ENCODE measurements at regions not wholly inside any gene's neighbourhood (a gene's known extent, or its start where the extent isn't known, plus 50 kb on each side); places are given as distances from the start of the nearest gene placed in this dataset.

GRCh38 chr4:186852073-186852420 is 128.4 kb upstream of the FAT1 start:
- no peaks in the 10 kb centered on the region for H3K9me3 ChIP-seq (ENCODE audit: insufficient read depth, low read length)
- TF ChIP-seq CTCF (IDR thresholded peaks at IDR 0.05; ENCODE audit: insufficient read depth, low read length, poor library complexity, severe bottlenecking) (no peak), EZH2phosphoT487 (conservative IDR thresholded peaks at IDR 0.05; ENCODE audit: low read length) (no peak)
- H2AFZ ChIP-seq (ENCODE audit: low read depth, low read length, severe bottlenecking), result no peak overlapping the region
- H3K27ac ChIP-seq (ENCODE audit: low read depth, low read length), result no peak overlapping the region
- H3K79me2 ChIP-seq (ENCODE audit: insufficient read depth, low read length), result no peaks in the 10 kb centered on the region
- no peaks in the 10 kb centered on the region for H3K27me3 ChIP-seq (ENCODE audit: low read length)
- H3K9me2 ChIP-seq (replicated peaks; ENCODE audit: insufficient read depth, low read length), result no peaks in the 10 kb centered on the region
- H3K4me2 ChIP-seq (ENCODE audit: low read depth, low read length, poor library complexity, severe bottlenecking), result no peak overlapping the region
- no peaks in the 10 kb centered on the region for H3F3A ChIP-seq (ENCODE audit: insufficient read depth)
- H4K20me1 ChIP-seq (ENCODE audit: low read depth, low read length), result no peaks in the 10 kb centered on the region
- H3K9ac ChIP-seq (ENCODE audit: low read length), result no peak overlapping the region
- no peak overlapping the region for H3K4me3 ChIP-seq (ENCODE audit: insufficient read depth, low read length, poor library complexity, severe bottlenecking)
- no peaks in the 10 kb centered on the region for H3K36me3 ChIP-seq (ENCODE audit: low read length)

- TF ChIP-seq CTCF (IDR thresholded peaks at IDR 0.05; ENCODE audit: insufficient read depth, low read length, poor library complexity, severe bottlenecking), result no peak
- H3K27me3 ChIP-seq (ENCODE audit: low read length), result no peaks in the 10 kb centered on the region
- no peak overlapping the region for H3K4me3 ChIP-seq (ENCODE audit: insufficient read depth, low read length, poor library complexity, severe bottlenecking)
- no peaks in the 10 kb centered on the region for H3K9me3 ChIP-seq (ENCODE audit: insufficient read depth, low read length)
- H3K4me2 ChIP-seq (ENCODE audit: low read depth, low read length, poor library complexity, severe bottlenecking), result no peak overlapping the region
- H3K9ac ChIP-seq (ENCODE audit: low read length), result no peak overlapping the region
- no peaks in the 10 kb centered on the region for H3K36me3 ChIP-seq (ENCODE audit: low read length)
- no peaks in the 10 kb centered on the region for H3K9me2 ChIP-seq (replicated peaks; ENCODE audit: insufficient read depth, low read length)
- H3K27ac ChIP-seq (ENCODE audit: low read depth, low read length), result no peak overlapping the region
- no peaks in the 10 kb centered on the region for H3K79me2 ChIP-seq (ENCODE audit: insufficient read depth, low read length)
- no peaks in the 10 kb centered on the region for H3F3A ChIP-seq (ENCODE audit: insufficient read depth)
- no peak overlapping the region for H2AFZ ChIP-seq (ENCODE audit: low read depth, low read length, severe bottlenecking)
- no peaks in the 10 kb centered on the region for H4K20me1 ChIP-seq (ENCODE audit: low read depth, low read length)
These were observed 129.3 kb upstream of the FAT1 start for GRCh38 chr4:186852964-186853391.

GRCh38 chr4:186854256-186854655 is 130.6 kb upstream of the FAT1 start:
- no peaks in the 10 kb centered on the region for H3K27me3 ChIP-seq (ENCODE audit: low read length)
- no peak overlapping the region for H3K27ac ChIP-seq (ENCODE audit: low read depth, low read length)
- no peaks in the 10 kb centered on the region for H4K20me1 ChIP-seq (ENCODE audit: low read depth, low read length)
- H3K9me2 ChIP-seq (replicated peaks; ENCODE audit: insufficient read depth, low read length), result no peaks in the 10 kb centered on the region
- H3K4me2 ChIP-seq (ENCODE audit: low read depth, low read length, poor library complexity, severe bottlenecking), result no peak overlapping the region
- H3K9me3 ChIP-seq (ENCODE audit: insufficient read depth, low read length), result no peaks in the 10 kb centered on the region
- no peak overlapping the region for H2AFZ ChIP-seq (ENCODE audit: low read depth, low read length, severe bottlenecking)
- no peaks in the 10 kb centered on the region for H3K36me3 ChIP-seq (ENCODE audit: low read length)
- no peak overlapping the region for H3K9ac ChIP-seq (ENCODE audit: low read length)
- H3K79me2 ChIP-seq (ENCODE audit: insufficient read depth, low read length), result no peaks in the 10 kb centered on the region
- TF ChIP-seq CTCF (IDR thresholded peaks at IDR 0.05; ENCODE audit: insufficient read depth, low read length, poor library complexity, severe bottlenecking) (no peak), EZH2phosphoT487 (conservative IDR thresholded peaks at IDR 0.05; ENCODE audit: low read length) (no peak)
- no peak overlapping the region for H3K4me3 ChIP-seq (ENCODE audit: insufficient read depth, low read length, poor library complexity, severe bottlenecking)
- no peaks in the 10 kb centered on the region for H3F3A ChIP-seq (ENCODE audit: insufficient read depth)

- no peaks in the 10 kb centered on the region for H3K79me2 ChIP-seq (ENCODE audit: insufficient read depth, low read length)
- no peaks in the 10 kb centered on the region for H3K9me2 ChIP-seq (replicated peaks; ENCODE audit: insufficient read depth, low read length)
- no peaks in the 10 kb centered on the region for H3K27me3 ChIP-seq (ENCODE audit: low read length)
- H3K4me3 ChIP-seq (ENCODE audit: insufficient read depth, low read length, poor library complexity, severe bottlenecking), result no peak overlapping the region
- no peak overlapping the region for H3K4me2 ChIP-seq (ENCODE audit: low read depth, low read length, poor library complexity, severe bottlenecking)
- no peak overlapping the region for H3K9ac ChIP-seq (ENCODE audit: low read length)
- no peak overlapping the region for H3K27ac ChIP-seq (ENCODE audit: low read depth, low read length)
- H3K9me3 ChIP-seq (ENCODE audit: insufficient read depth, low read length), result no peaks in the 10 kb centered on the region
- TF ChIP-seq CTCF (IDR thresholded peaks at IDR 0.05; ENCODE audit: insufficient read depth, low read length, poor library complexity, severe bottlenecking), result no peak
- H2AFZ ChIP-seq (ENCODE audit: low read depth, low read length, severe bottlenecking), result no peak overlapping the region
- no peaks in the 10 kb centered on the region for H3F3A ChIP-seq (ENCODE audit: insufficient read depth)
- no peaks in the 10 kb centered on the region for H3K36me3 ChIP-seq (ENCODE audit: low read length)
- H4K20me1 ChIP-seq (ENCODE audit: low read depth, low read length), result no peaks in the 10 kb centered on the region
These were observed 131.5 kb upstream of the FAT1 start for GRCh38 chr4:186855111-186855510.

Data from SU-DHL-6 (cell line).